ENCODE measurements at regions not wholly inside any gene's neighbourhood (a gene's known extent, or its start where the extent isn't known, plus 50 kb on each side); places are given as distances from the start of the nearest gene placed in this dataset.
"Not testable (repeated sequence)": the region's sequence is repeated elsewhere in the genome, so short reads cannot be mapped to it uniquely, and the experiment has no call there.

DNA sequence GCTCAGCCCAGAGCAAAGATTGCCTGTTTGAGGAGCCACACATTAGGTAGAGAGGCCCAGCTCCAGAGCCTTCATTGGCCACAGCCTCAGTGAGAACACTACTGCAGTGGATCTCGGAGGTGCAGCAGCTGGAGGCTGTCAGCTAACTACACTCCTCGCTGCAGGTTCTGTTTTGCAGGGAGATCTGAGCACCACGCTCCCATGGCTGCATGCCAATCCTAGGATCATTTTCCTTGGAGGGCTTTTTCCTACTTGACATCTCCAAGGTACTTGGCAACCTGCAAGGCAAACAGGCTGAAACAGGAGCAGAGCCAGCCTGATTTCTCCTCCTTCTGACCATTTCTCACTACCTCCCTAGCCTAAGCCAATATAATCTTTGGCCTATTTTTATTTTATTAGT lies 69.2 kb downstream of the ASCL1 start:
- H3K4me3 ChIP-seq (ENCODE audit: low read depth, low read length); ATAC-seq (ENCODE audit: low read depth in 2 of 2); H3K4me1 ChIP-seq (ENCODE audit: control insufficient read depth, insufficient read depth, low read length, poor library complexity, severe bottlenecking); H3K4me3 Mint-ChIP-seq; H3K36me3 ChIP-seq (ENCODE audit: control insufficient read depth, insufficient read depth, low read length); H3K9me3 Mint-ChIP-seq; H3K27ac ChIP-seq (ENCODE audit: insufficient read depth, low read length, poor library complexity, severe bottlenecking); H3K27me3 Mint-ChIP-seq; H3K4me1 Mint-ChIP-seq; H3K27ac Mint-ChIP-seq; H3K36me3 Mint-ChIP-seq; DNase-seq; H3K9me3 ChIP-seq (ENCODE audit: control insufficient read depth in 2 of 2, low read length in 2 of 2); H3K27me3 ChIP-seq (ENCODE audit: control insufficient read depth, insufficient read depth, low read length): not testable (repeated sequence)

DNA sequence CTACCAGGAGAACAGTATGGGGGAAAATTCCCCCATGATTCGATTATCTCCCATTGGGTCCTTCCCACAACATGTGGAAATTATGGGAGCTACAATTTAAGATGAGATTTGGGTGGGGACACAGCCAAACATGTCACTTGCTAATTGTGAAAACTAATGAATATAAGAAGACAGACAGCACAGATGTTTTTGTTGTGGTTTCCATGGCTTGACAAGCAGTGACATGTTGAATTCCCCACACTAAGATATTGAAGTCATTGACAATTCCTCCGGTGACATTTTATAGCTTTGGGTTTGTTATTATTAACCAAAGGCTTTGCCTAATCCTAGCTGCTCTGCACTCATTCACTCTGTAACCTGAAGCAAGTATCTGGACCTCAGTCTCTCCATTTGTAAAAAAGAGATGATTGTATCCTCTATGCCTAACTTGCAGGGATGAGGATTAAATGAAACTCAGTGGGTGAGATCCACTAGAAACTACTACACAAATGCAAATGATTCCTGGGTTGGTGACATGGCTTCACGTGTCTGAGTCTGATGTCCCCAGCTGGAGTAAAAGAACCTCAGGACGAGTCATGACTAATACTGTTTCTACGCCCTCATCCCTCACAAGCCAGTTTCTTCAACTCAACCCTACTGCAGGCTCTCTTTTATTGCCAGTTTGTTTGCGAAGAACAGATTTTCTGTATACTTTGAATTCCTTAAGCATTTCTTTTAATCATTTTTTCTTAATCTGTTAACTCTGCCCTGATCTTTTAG lies 71.6 kb downstream of the ASCL1 start:
- no peak overlapping the region for H3K4me3 Mint-ChIP-seq
- H3K4me1 Mint-ChIP-seq = no peaks in the 10 kb centered on the region
- DNase-seq = no peak
- Histone ChIP-seq H3K9me3 (ENCODE audit: control insufficient read depth in 2 of 2, low read length in 2 of 2) (no peaks in the 10 kb centered on the region), H3K4me3 (ENCODE audit: low read depth, low read length) (no peak overlapping the region), H3K27me3 (ENCODE audit: control insufficient read depth, insufficient read depth, low read length) (no peaks in the 10 kb centered on the region), H3K27ac (ENCODE audit: insufficient read depth, low read length, poor library complexity, severe bottlenecking) (no peak overlapping the region), H3K4me1 (ENCODE audit: control insufficient read depth, insufficient read depth, low read length, poor library complexity, severe bottlenecking) (no peaks in the 10 kb centered on the region), H3K36me3 (ENCODE audit: control insufficient read depth, insufficient read depth, low read length) (no peaks in the 10 kb centered on the region)
- no peak for ATAC-seq (ENCODE audit: low read depth in 2 of 2)
- no peaks in the 10 kb centered on the region for H3K36me3 Mint-ChIP-seq
- H3K27ac Mint-ChIP-seq = no peak overlapping the region
- H3K27me3 Mint-ChIP-seq = no peaks in the 10 kb centered on the region
- peaks cover 0 to 3% (median 0%) of the 10 kb centered on the region in 7 donors for H3K9me3 Mint-ChIP-seq

DNA sequence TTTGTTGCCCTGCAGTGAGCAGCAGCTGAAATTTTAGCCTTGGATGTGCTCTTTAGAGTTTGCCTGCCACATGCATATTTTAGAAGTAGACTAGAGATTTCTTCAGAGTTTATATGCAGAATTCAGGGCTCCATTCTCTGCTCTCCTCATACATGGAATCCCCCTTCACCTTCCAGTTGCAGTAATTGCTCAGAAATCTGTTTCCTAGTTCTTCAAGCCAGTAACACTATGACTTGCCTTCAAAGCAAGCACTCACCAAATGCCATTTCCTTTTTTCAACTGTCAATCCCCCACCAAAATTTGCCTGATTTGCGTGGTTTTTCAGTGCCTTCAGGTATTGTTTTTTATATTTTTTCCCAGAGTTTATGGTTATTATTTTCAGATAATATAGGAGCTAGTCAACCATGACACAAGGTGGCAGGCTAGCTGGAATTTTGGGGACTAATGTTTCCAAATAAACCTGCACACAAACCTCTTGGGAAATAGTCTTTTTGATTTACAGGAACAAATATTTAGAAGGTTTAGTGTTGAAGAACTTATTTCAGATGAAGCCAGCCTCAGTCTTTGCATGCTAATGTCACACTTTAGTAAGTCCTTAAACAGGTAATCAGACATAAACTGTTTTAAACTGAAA lies 79.2 kb downstream of the ASCL1 start:
- Mint-ChIP-seq H3K4me1 (no peaks in the 10 kb centered on the region), H3K27ac (no peak overlapping the region), H3K9me3 (peaks cover 0 to 3% (median 0%) of the 10 kb centered on the region in 7 donors), H3K27me3 (no peaks in the 10 kb centered on the region), H3K4me3 (no peak overlapping the region), H3K36me3 (no peaks in the 10 kb centered on the region)
- no peak overlapping the region for H3K27ac ChIP-seq (ENCODE audit: insufficient read depth, low read length, poor library complexity, severe bottlenecking)
- no peaks in the 10 kb centered on the region for H3K4me1 ChIP-seq (ENCODE audit: control insufficient read depth, insufficient read depth, low read length, poor library complexity, severe bottlenecking)
- H3K9me3 ChIP-seq (ENCODE audit: control insufficient read depth in 2 of 2, low read length in 2 of 2) = no peaks in the 10 kb centered on the region
- DNase-seq (no peak), ATAC-seq (ENCODE audit: low read depth in 2 of 2) (no peak)
- no peak overlapping the region for H3K4me3 ChIP-seq (ENCODE audit: low read depth, low read length)
- no peaks in the 10 kb centered on the region for H3K36me3 ChIP-seq (ENCODE audit: control insufficient read depth, insufficient read depth, low read length)
- no peaks in the 10 kb centered on the region for H3K27me3 ChIP-seq (ENCODE audit: control insufficient read depth, insufficient read depth, low read length)

DNA sequence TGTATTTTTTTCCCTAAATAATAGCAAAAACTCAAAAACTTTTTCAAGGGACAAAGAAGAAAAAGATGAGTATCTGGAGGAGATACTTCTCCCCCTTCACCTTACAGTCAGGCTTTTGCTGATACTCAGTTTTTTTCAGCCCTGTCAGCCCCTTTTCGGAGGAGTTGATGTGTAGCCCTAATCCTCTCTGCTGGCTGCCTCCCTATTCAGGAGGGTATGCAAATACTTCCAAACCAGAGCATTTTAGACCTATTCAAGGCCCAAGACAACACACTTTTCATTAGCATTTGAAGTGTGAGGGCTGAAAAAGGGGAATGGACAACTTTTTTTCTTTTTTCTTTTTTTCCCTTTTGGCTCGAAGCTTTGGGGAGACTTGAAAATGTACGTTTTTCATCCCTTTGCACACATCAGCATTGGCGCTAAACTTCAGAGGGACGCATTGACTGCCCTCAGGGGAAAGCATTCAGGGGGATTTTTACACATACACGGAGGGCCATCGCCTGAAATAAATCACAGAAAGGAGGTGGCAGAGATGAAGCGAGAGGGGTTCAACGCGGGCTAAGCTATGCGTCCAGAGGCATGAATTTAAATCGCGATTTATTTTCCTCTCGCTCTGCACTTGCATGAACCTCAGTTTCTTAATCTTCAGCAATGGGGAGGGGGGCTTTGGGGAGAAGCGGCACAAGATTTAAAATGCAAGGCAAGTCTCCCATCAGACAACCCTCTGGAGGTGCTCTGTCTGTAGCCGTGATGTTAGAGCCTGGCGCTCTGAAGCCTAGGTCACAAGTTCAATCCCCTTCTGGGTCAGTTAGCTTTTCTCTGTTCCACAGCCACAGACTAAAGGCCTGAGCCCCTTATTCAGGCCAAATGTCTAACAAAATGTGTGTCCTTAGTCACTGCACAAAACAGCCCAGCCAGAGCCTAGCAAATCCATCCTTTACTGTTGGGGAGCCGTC lies 86.3 kb downstream of the ASCL1 start:
- Mint-ChIP-seq H3K4me3 (no peak overlapping the region), H3K27ac (no peak overlapping the region)

DNA sequence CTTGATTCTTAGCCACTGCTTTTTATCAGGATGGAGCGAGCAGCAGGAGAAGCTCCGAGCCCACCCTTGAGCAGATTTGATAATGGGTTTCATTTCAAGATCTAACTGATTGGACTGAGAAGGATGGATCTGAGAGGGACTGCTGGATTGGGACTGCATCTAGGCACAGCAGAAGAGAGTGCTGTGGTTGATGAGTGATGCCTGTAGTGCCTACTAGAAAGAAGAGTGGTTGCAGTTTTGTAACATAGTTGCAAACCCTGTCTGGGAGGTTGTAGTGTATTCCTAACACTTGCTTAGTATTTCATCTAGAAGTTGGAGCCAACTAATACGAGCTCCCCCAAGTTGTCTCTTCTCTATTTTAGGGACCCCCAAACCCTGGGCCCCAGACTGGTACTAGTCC lies 88.7 kb downstream of the ASCL1 start:
- no peaks in the 10 kb centered on the region for H3K9me3 ChIP-seq (ENCODE audit: control insufficient read depth in 2 of 2, low read length in 2 of 2)
- no peak overlapping the region for H3K27ac ChIP-seq (ENCODE audit: insufficient read depth, low read length, poor library complexity, severe bottlenecking)
- H3K4me3 ChIP-seq (ENCODE audit: low read depth, low read length) = no peak overlapping the region
- Mint-ChIP-seq H3K27me3 (peaks cover 9% of the 10 kb centered on the region), H3K27ac (no peak overlapping the region), H3K4me3 (no peak overlapping the region), H3K36me3 (no peaks in the 10 kb centered on the region), H3K9me3 (peaks cover 0 to 6% (median 0%) of the 10 kb centered on the region in 7 donors), H3K4me1 (no peaks in the 10 kb centered on the region)
- H3K27me3 ChIP-seq (ENCODE audit: control insufficient read depth, insufficient read depth, low read length) = no peaks in the 10 kb centered on the region
- no peak for DNase-seq
- no peaks in the 10 kb centered on the region for H3K4me1 ChIP-seq (ENCODE audit: control insufficient read depth, insufficient read depth, low read length, poor library complexity, severe bottlenecking)
- no peaks in the 10 kb centered on the region for H3K36me3 ChIP-seq (ENCODE audit: control insufficient read depth, insufficient read depth, low read length)
- ATAC-seq (ENCODE audit: low read depth in 2 of 2) = no peak

More for the DNA sequence above, 86.3 kb downstream of the ASCL1 start:
- no peak for ATAC-seq (ENCODE audit: low read depth in 2 of 2)
- peaks cover 9% of the 10 kb centered on the region for H3K27me3 Mint-ChIP-seq
- no peaks in the 10 kb centered on the region for H3K4me1 Mint-ChIP-seq
- H3K9me3 ChIP-seq (ENCODE audit: control insufficient read depth in 2 of 2, low read length in 2 of 2) = no peaks in the 10 kb centered on the region
- DNase-seq = no peak
- no peaks in the 10 kb centered on the region for H3K27me3 ChIP-seq (ENCODE audit: control insufficient read depth, insufficient read depth, low read length)
- H3K4me3 ChIP-seq (ENCODE audit: low read depth, low read length) = no peak overlapping the region
- peaks cover 0 to 2% (median 0%) of the 10 kb centered on the region in 7 donors for H3K9me3 Mint-ChIP-seq
- no peaks in the 10 kb centered on the region for H3K36me3 ChIP-seq (ENCODE audit: control insufficient read depth, insufficient read depth, low read length)
- no peaks in the 10 kb centered on the region for H3K4me1 ChIP-seq (ENCODE audit: control insufficient read depth, insufficient read depth, low read length, poor library complexity, severe bottlenecking)
- no peaks in the 10 kb centered on the region for H3K36me3 Mint-ChIP-seq
- H3K27ac ChIP-seq (ENCODE audit: insufficient read depth, low read length, poor library complexity, severe bottlenecking) = no peak overlapping the region

DNA sequence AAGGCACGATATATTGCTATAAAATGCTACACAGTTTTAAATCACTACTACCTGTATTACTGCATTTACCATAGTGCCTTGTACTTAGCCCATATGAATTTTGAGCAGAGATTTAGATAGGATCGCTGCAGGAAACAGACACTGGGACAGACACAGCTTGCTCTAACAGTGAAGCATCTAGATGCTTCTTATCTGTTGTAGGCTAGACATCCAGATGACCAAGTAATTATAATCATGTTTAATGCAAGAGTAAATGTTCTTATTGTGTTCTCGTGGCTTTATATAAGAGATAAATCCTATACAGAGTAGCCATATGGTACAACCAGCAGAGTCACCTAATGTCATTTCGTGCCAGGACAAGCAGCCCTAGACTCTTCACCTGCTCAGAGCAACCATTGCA lies 92.8 kb downstream of the ASCL1 start:
- Mint-ChIP-seq H3K27ac (no peak overlapping the region), H3K4me1 (no peaks in the 10 kb centered on the region), H3K36me3 (no peaks in the 10 kb centered on the region), H3K27me3 (peaks cover 4% of the 10 kb centered on the region), H3K4me3 (no peak overlapping the region), H3K9me3 (peaks cover 0 to 6% (median 0%) of the 10 kb centered on the region in 7 donors)
- DNase-seq (no peak), ATAC-seq (ENCODE audit: low read depth in 2 of 2) (no peak)
- H3K4me3 ChIP-seq (ENCODE audit: low read depth, low read length) = no peak overlapping the region
- H3K27me3 ChIP-seq (ENCODE audit: control insufficient read depth, insufficient read depth, low read length) = no peaks in the 10 kb centered on the region
- no peaks in the 10 kb centered on the region for H3K9me3 ChIP-seq (ENCODE audit: control insufficient read depth in 2 of 2, low read length in 2 of 2)
- H3K27ac ChIP-seq (ENCODE audit: insufficient read depth, low read length, poor library complexity, severe bottlenecking) = no peak overlapping the region
- no peaks in the 10 kb centered on the region for H3K4me1 ChIP-seq (ENCODE audit: control insufficient read depth, insufficient read depth, low read length, poor library complexity, severe bottlenecking)
- H3K36me3 ChIP-seq (ENCODE audit: control insufficient read depth, insufficient read depth, low read length) = no peaks in the 10 kb centered on the region

DNA sequence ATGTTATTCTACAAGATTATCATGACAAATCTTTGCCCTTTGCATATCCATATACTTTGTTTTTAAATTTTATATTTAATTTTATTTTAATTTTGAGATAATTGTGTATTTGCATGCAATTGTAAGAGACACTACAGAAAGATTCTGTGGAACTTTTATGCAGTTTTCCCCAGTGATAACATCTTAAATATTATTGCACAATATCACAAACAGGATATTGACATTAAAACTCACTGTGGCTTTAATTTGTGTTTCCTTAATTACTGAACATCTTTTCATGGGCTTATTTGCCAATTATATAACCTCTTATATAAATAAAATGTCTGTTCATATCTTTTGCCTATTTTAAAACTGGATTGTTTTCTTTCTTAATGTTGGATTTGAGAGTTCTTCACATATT lies 95.6 kb downstream of the ASCL1 start:
- H3K27ac Mint-ChIP-seq = no peak overlapping the region
- H3K4me1 Mint-ChIP-seq = no peaks in the 10 kb centered on the region
- no peaks in the 10 kb centered on the region for H3K4me1 ChIP-seq (ENCODE audit: control insufficient read depth, insufficient read depth, low read length, poor library complexity, severe bottlenecking)
- H3K36me3 ChIP-seq (ENCODE audit: control insufficient read depth, insufficient read depth, low read length) = no peaks in the 10 kb centered on the region
- no peak for DNase-seq
- H3K4me3 Mint-ChIP-seq = no peak overlapping the region
- peaks cover 0 to 6% (median 0%) of the 10 kb centered on the region in 7 donors for H3K9me3 Mint-ChIP-seq
- no peak for ATAC-seq (ENCODE audit: low read depth in 2 of 2)
- no peaks in the 10 kb centered on the region for H3K9me3 ChIP-seq (ENCODE audit: control insufficient read depth in 2 of 2, low read length in 2 of 2)
- no peaks in the 10 kb centered on the region for H3K27me3 ChIP-seq (ENCODE audit: control insufficient read depth, insufficient read depth, low read length)
- H3K27ac ChIP-seq (ENCODE audit: insufficient read depth, low read length, poor library complexity, severe bottlenecking) = no peak overlapping the region
- H3K36me3 Mint-ChIP-seq = no peaks in the 10 kb centered on the region
- no peak overlapping the region for H3K4me3 ChIP-seq (ENCODE audit: low read depth, low read length)
- no peaks in the 10 kb centered on the region for H3K27me3 Mint-ChIP-seq
